ENCODE measurements at regions not wholly inside any gene's neighbourhood (a gene's known extent, or its start where the extent isn't known, plus 50 kb on each side); places are given as distances from the start of the nearest gene placed in this dataset.

- TF ChIP-seq CTCF (IDR thresholded peaks at IDR 0.05), result no peak
- TF ChIP-seq POLR2A (IDR thresholded peaks at IDR 0.05), result no peak
- no peak for TF ChIP-seq POLR2AphosphoS5 (IDR thresholded peaks at IDR 0.05; ENCODE audit: insufficient read depth in 1 of 2, low read depth in 1 of 2)
These were observed 586.3 kb downstream of the KCNJ18 start for GRCh38 chr17:22278302-22279275.

Measured in vagina (tissue), 2 donors.